Lower leg skin (tissue), 4 donors: ENCODE measurements at regions not wholly inside any gene's neighbourhood (a gene's known extent, or its start where the extent isn't known, plus 50 kb on each side); places are given as distances from the start of the nearest gene placed in this dataset.

ENCODE experiments used
- DNase-seq, 2 donors: peaks; one replicate each; pipeline ENCODE4 v3.0.0-alpha.2; 2019; ENCODE audit warnings: low spot score in 2 of 2
- H3K4me3 ChIP-seq: fragments of 200-600 bp; sonication (generic); 2 replicates; pipeline ENCODE4 v1.5.1; 2017; ENCODE audit warnings: mild to moderate bottlenecking, low read depth; ENCODE audit not compliant: poor library complexity, severe bottlenecking
- POLR2A ChIP-seq, 2 donors: fragments of 450-650 bp; IDR thresholded peaks; one replicate each; pipeline ENCODE4 v1.6.1; 2016 to 2017; ENCODE audit warnings: antibody characterized with exemption in 2 of 2, mild to moderate bottlenecking in 1 of 2, moderate library complexity in 1 of 2
- WGBS, 2 donors: methylation state at CpG; one replicate each; pipeline ENCODE4 v1.1.5; 2018; 5-methylcytosine and 5-hydroxymethylcytosine counted together
- intact Hi-C: fragments of 100-400 bp; cut with DNase I; formaldehyde crosslinking; loops from one replicate; pipeline ENCODE4 v1.15.0; 2023; ENCODE audit warnings: low total_unique reads
- TF ChIP-seq, protein P1 (sequence below), 3 donors: fragments of 450-650 bp; IDR thresholded peaks; one replicate each; pipeline ENCODE4 v1.5.1; 2016; ENCODE audit warnings: antibody characterized with exemption in 3 of 3, mild to moderate bottlenecking in 3 of 3, moderate library complexity in 2 of 3

DNA sequence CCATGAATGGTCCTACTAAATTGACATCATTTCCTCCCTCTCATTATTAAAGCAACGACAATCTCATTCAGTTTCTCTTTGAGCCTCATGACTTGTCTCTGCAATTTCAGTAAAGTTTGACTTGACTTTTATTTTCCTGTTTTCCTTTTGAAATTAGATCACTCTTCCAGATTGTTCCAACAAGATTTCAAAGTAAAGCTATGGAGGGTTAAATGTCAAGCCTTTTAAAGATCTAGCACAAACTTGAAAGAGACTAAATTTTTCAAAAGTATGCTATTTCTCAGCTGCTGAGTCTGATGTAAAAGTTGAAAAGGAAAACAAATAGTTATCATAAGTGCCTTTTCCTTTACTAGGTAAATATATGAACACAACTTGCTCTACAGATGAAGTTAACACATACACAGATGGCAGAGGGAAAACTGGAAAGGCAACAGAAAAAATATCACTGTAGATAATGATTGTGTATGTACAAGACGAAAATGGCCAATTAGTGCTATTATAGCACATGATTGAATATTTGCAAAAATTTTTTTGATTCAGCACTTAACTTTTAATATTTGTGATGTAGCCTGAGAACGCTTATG is 200.6 kb downstream of the WDR11 start:
- no peak overlapping the region for H3K4me3 ChIP-seq
- WGBS, 2 donors, result 79 to 88% methylated on average over 3 of the region's 3 CpGs
- no peak for TF ChIP-seq POLR2A (IDR thresholded peaks at IDR 0.05)
- TF ChIP-seq, protein P1, sequence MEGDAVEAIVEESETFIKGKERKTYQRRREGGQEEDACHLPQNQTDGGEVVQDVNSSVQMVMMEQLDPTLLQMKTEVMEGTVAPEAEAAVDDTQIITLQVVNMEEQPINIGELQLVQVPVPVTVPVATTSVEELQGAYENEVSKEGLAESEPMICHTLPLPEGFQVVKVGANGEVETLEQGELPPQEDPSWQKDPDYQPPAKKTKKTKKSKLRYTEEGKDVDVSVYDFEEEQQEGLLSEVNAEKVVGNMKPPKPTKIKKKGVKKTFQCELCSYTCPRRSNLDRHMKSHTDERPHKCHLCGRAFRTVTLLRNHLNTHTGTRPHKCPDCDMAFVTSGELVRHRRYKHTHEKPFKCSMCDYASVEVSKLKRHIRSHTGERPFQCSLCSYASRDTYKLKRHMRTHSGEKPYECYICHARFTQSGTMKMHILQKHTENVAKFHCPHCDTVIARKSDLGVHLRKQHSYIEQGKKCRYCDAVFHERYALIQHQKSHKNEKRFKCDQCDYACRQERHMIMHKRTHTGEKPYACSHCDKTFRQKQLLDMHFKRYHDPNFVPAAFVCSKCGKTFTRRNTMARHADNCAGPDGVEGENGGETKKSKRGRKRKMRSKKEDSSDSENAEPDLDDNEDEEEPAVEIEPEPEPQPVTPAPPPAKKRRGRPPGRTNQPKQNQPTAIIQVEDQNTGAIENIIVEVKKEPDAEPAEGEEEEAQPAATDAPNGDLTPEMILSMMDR (IDR thresholded peaks at IDR 0.05), result no peak
- DNase-seq, result no peak
- intact Hi-C loops, result no loop called here

DNA sequence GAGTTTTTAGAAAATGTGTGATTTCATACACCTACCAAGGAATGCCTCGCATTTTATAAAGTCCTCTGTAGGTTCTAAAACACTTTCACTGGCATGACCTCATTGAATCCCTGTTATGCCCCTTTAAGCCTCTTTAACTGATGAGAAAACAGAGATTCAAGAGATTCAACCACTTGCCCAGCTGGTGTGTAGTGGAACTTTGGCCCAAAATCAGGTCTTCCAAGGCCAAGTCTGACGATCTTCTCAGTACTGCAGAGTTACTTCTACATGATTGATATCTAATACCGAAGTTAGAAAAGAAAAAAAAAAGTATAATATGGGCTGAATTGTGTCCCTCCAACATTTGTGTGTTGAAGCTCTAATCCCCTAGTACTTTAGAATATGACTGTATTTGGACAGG is 202.0 kb downstream of the WDR11 start:
- DNase-seq, result no peak
- TF ChIP-seq, protein P1 (IDR thresholded peaks at IDR 0.05), result no peak
- no peak for TF ChIP-seq POLR2A (IDR thresholded peaks at IDR 0.05)
- H3K4me3 ChIP-seq, result no peak overlapping the region
- intact Hi-C loops, result no loop called here
- 66 to 70% methylated on average over 3 of the region's 3 CpGs for WGBS, 2 donors

DNA sequence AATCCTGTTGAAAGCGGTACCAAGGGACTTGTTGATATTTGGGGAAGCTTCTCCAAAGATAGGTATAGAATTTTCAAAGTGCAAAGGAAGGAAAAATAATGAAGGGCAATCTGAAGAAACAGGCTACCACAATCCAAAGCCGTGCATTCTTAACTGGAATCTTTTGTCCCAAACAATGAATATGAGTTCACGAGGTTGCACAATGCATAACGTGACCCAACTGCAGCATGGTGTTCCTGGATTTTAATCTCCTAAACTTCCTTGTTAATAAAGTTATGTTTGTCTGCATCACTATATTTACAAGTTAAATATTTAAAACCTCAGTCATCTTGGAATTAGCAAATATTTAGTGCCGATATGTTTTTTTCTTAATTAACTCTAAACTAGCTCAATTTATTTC is 203.7 kb downstream of the WDR11 start:
- TF ChIP-seq, protein P1 (IDR thresholded peaks at IDR 0.05), result no peak
- no peak for TF ChIP-seq POLR2A (IDR thresholded peaks at IDR 0.05)
- intact Hi-C loops, result no loop called here
- DNase-seq, result peak in 1 of 2 donors; percentile 4
- no peak overlapping the region for H3K4me3 ChIP-seq
- 81% methylated on average over 5 of the region's 5 CpGs for WGBS, 2 donors

DNA sequence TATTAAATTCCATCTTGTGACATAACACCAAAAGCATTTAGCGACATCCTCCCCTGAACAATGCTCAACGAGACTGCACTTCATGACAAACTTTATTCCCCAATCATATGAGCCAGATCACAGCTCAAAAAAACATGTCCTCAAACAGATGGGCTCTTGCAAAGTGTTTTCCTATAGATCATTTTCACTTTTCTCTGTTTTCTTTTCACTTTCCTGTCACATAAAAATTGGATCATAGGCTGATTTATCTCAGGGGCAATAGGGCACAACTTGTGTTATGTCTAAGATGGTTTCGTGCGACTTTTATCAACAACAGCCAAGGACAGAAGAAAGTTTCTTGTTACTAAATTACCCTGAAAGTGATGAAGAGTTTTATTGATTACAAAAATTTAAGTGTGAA is 206.1 kb downstream of the WDR11 start:
- intact Hi-C loops, result no loop called here
- H3K4me3 ChIP-seq, result no peak overlapping the region
- DNase-seq, result no peak
- TF ChIP-seq, protein P1 (IDR thresholded peaks at IDR 0.05), result no peak
- TF ChIP-seq POLR2A (IDR thresholded peaks at IDR 0.05), result no peak
- WGBS, 2 donors, result 75 to 83% methylated on average over 4 of the region's 4 CpGs

DNA sequence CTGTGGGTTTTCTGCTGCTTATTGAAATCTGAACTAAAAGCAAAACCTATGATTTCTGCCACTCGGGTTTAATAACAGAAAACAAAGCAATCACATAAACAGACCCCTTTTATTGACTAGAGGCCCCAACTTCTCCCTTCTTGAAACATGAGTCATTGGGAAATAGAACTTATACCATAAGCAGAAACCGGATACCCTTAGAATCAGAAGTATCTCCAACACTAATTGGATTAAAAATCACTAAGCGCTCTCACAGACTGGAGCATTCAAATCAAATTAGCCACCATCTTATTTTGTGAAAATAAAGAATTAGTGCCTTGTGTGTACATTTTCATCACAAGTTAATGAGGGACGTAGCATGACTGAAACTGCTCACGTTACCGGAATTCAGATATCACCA is 206.9 kb downstream of the WDR11 start:
- H3K4me3 ChIP-seq, result no peak overlapping the region
- DNase-seq, result no peak
- 90 to 91% methylated on average over 6 of the region's 6 CpGs for whole genome bisulfite sequencing, 2 donors
- TF ChIP-seq POLR2A (IDR thresholded peaks at IDR 0.05), result no peak
- TF ChIP-seq, protein P1 (IDR thresholded peaks at IDR 0.05), result no peak
- intact Hi-C loops, result no loop called here

DNA sequence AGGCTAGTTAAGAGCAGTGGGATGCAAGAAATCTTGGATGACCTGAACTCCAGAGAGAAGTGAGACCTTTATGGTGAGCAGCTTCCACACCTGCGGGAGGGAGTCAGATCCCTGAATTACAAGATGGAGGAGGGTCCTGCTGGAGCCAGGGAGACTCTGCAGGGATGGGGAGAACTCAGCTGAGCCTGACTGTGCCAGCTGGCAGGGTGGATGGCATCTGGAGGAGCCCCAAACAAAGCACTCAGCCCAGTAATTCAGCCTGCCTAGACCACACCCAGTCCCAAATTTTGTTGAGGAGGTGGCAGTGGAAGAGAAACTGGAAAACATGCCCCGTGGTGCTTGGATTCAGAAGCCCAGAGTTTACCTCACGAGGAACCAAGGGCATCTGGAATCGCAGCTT is 208.2 kb downstream of the WDR11 start:
- peak in 1 of 2 donors; percentile 65 for DNase-seq
- 38 to 39% methylated on average over 4 of the region's 4 CpGs for WGBS, 2 donors
- intact Hi-C loops, result no loop called here
- no peak overlapping the region for H3K4me3 ChIP-seq
- TF ChIP-seq POLR2A (IDR thresholded peaks at IDR 0.05), result no peak
- TF ChIP-seq, protein P1 (IDR thresholded peaks at IDR 0.05), result no peak
